GM23338 (cell line): ENCODE measurements at regions not wholly inside any gene's neighbourhood (a gene's known extent, or its start where the extent isn't known, plus 50 kb on each side); places are given as distances from the start of the nearest gene placed in this dataset.

Source experiments
- EZH2 ChIP-seq: fragments of 200-600 bp; sonication (generic); IDR thresholded peaks from one replicate; pipeline ENCODE4 v1.8.0; 2017; ENCODE audit warnings: antibody characterized with exemption, mild to moderate bottlenecking, low read depth; ENCODE audit not compliant: unreplicated experiment
- EZH2phosphoT487 ChIP-seq: fragments of 200-600 bp; sonication (generic); IDR thresholded peaks from one replicate; pipeline ENCODE4 v1.8.1; 2018; ENCODE audit warnings: antibody characterized with exemption; ENCODE audit not compliant: unreplicated experiment
- JUNB ChIP-seq: IDR thresholded peaks from one replicate; pipeline ENCODE4 v1.6.1; 2016; ENCODE audit warnings: antibody characterized with exemption; ENCODE audit not compliant: unreplicated experiment
- POLR2AphosphoS5 ChIP-seq: IDR thresholded peaks from 2 replicates; pipeline ENCODE4 v1.6.1; 2016; ENCODE audit warnings: antibody characterized with exemption, low read depth
- ZNF331 ChIP-seq: fragments of 250-450 bp; sonication (Bioruptor Pico); IDR thresholded peaks from 2 replicates; pipeline ENCODE4 v1.5.0; 2020; ENCODE audit warnings: low read depth, mild to moderate bottlenecking, moderate library complexity
- TF ChIP-seq, protein P1 (sequence below): IDR thresholded peaks from one replicate; pipeline ENCODE4 v1.6.1; 2018; ENCODE audit warnings: antibody characterized with exemption; ENCODE audit not compliant: unreplicated experiment
- TF ChIP-seq, protein P2 (sequence below), 2 experiments: fragments of 200-600 bp in 1 of 2; sonication (generic) in 1 of 2; conservative IDR thresholded peaks; 2 replicates each; pipeline versions ENCODE4 v1.5.1 to v1.6.1; 2016 to 2017; ENCODE audit warnings: antibody characterized with exemption in 2 of 2, low read depth in 2 of 2, mild to moderate bottlenecking in 2 of 2, moderate library complexity in 1 of 2

DNA sequence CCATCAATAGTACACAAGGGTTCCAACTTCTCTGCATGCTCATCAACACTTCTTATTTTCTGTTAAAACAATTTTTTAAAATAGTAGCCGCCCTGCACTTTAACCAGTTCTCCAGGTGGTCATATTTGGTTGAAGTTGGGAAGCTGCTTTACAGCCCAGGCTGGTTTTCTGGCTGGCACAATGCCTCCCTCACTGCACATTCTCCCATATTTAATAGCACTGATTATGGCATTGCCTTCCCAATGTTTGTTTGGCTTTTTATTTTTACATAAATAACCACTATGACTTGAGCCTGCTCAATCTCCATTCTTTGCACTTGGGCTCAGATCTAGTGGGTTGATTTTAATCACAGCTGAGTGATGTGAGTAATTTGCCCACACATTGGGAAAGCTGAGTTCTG lies 111.9 kb upstream of the MAP4K3 start:
- TF ChIP-seq, protein P1, sequence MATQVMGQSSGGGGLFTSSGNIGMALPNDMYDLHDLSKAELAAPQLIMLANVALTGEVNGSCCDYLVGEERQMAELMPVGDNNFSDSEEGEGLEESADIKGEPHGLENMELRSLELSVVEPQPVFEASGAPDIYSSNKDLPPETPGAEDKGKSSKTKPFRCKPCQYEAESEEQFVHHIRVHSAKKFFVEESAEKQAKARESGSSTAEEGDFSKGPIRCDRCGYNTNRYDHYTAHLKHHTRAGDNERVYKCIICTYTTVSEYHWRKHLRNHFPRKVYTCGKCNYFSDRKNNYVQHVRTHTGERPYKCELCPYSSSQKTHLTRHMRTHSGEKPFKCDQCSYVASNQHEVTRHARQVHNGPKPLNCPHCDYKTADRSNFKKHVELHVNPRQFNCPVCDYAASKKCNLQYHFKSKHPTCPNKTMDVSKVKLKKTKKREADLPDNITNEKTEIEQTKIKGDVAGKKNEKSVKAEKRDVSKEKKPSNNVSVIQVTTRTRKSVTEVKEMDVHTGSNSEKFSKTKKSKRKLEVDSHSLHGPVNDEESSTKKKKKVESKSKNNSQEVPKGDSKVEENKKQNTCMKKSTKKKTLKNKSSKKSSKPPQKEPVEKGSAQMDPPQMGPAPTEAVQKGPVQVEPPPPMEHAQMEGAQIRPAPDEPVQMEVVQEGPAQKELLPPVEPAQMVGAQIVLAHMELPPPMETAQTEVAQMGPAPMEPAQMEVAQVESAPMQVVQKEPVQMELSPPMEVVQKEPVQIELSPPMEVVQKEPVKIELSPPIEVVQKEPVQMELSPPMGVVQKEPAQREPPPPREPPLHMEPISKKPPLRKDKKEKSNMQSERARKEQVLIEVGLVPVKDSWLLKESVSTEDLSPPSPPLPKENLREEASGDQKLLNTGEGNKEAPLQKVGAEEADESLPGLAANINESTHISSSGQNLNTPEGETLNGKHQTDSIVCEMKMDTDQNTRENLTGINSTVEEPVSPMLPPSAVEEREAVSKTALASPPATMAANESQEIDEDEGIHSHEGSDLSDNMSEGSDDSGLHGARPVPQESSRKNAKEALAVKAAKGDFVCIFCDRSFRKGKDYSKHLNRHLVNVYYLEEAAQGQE, result no peak
- TF ChIP-seq, protein P2, sequence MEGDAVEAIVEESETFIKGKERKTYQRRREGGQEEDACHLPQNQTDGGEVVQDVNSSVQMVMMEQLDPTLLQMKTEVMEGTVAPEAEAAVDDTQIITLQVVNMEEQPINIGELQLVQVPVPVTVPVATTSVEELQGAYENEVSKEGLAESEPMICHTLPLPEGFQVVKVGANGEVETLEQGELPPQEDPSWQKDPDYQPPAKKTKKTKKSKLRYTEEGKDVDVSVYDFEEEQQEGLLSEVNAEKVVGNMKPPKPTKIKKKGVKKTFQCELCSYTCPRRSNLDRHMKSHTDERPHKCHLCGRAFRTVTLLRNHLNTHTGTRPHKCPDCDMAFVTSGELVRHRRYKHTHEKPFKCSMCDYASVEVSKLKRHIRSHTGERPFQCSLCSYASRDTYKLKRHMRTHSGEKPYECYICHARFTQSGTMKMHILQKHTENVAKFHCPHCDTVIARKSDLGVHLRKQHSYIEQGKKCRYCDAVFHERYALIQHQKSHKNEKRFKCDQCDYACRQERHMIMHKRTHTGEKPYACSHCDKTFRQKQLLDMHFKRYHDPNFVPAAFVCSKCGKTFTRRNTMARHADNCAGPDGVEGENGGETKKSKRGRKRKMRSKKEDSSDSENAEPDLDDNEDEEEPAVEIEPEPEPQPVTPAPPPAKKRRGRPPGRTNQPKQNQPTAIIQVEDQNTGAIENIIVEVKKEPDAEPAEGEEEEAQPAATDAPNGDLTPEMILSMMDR (conservative IDR thresholded peaks at IDR 0.05; ENCODE audit: low read depth in 2 of 2), result no peak
- TF ChIP-seq JUNB, result no peak
- no peak for TF ChIP-seq EZH2phosphoT487
- no peak for TF ChIP-seq EZH2
- TF ChIP-seq POLR2AphosphoS5, result no peak
- no peak for TF ChIP-seq ZNF331 (CRISPR knock-in tag)
